ENCODE measurements at regions not wholly inside any gene's neighbourhood (a gene's known extent, or its start where the extent isn't known, plus 50 kb on each side); places are given as distances from the start of the nearest gene placed in this dataset.

DNA sequence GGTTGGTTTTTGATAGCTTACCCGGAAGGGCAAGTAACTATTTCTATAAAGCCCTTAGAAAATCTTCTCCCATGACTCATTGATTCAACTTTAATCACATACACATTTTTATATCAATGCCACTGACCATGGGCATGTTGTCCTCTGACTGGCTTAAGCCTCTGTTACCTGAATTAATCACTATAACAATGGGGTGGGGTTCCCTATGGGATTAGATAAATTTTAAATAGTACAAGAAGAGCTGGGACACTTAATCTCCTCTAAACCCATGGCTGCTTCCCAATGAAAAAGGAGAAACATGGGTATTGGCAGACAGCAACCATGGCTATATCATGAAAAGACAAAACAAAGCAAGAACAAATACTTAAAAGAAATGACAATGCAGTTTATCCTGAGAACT lies 636.2 kb downstream of the BRINP1 start:
- TF ChIP-seq, protein P1, sequence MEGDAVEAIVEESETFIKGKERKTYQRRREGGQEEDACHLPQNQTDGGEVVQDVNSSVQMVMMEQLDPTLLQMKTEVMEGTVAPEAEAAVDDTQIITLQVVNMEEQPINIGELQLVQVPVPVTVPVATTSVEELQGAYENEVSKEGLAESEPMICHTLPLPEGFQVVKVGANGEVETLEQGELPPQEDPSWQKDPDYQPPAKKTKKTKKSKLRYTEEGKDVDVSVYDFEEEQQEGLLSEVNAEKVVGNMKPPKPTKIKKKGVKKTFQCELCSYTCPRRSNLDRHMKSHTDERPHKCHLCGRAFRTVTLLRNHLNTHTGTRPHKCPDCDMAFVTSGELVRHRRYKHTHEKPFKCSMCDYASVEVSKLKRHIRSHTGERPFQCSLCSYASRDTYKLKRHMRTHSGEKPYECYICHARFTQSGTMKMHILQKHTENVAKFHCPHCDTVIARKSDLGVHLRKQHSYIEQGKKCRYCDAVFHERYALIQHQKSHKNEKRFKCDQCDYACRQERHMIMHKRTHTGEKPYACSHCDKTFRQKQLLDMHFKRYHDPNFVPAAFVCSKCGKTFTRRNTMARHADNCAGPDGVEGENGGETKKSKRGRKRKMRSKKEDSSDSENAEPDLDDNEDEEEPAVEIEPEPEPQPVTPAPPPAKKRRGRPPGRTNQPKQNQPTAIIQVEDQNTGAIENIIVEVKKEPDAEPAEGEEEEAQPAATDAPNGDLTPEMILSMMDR (optimal IDR thresholded peaks at IDR 0.05 in 1 of 3, IDR thresholded peaks at IDR 0.05 in 1 of 3, conservative IDR thresholded peaks at IDR 0.05 in 1 of 3; ENCODE audit: extremely low read depth in 1 of 3, insufficient read depth in 2 of 3, low read length in 3 of 3) = no peak
- TF ChIP-seq EZH2 (IDR thresholded peaks at IDR 0.05; ENCODE audit: low read length) = no peak
